HG03432 (cell line): ENCODE measurements at regions not wholly inside any gene's neighbourhood (a gene's known extent, or its start where the extent isn't known, plus 50 kb on each side); places are given as distances from the start of the nearest gene placed in this dataset.

Experiments used
- ATAC-seq: cut with Tn5 transposase; IDR thresholded peaks from one replicate; pipeline ENCODE4 v1.9.1; 2021; ENCODE audit warnings: mild to moderate bottlenecking, moderate library complexity; ENCODE audit not compliant: unreplicated experiment

DNA sequence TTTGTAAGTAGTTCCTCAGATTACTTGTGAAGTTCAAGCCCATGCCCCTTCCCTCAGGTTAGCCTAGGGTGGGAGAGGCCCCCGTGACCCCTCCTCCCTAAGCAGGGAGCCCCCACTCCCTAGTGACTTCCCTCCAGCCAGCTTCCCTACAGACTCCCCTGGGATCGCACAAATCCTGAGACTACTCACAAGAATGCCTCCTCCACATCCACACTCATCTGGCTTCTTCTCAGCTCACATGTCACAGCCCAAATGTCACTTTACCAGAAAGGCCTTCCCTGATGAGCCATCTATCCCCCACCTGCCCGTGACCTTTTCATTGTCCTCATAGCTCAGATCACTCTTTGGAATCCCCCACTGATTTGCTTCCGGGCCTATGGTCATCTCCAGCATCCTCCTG lies 96.7 kb upstream of the ARAP3 start:
- no peak for ATAC-seq

GRCh38 chr5:141778206-141778605 lies 96.2 kb upstream of the ARAP3 start:
- ATAC-seq: no peak

- ATAC-seq: no peak
Observed at GRCh38 chr5:141777711-141778110, 95.7 kb upstream of the ARAP3 start.

DNA sequence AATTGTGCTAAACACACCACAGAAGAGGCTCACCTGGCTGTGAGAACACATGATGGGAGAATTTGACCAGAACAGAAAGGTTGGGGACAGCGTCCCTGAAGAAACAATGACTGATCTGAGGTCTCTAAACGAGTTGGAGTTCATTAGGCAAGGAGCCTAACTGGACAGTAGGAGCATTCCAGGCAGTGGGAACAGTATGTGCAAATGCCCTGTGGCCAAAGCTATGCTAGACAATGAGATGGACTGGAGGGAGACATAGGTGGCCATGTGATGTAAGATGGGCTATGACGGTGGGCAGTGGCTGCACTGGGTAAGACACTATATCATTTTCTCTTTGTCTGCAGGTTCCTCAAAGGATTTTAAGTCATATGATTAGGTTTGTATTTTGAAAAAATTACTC lies 95.1 kb upstream of the ARAP3 start:
- no peak for ATAC-seq

GRCh38 chr5:141773779-141774562 lies 91.9 kb upstream of the ARAP3 start:
- no peak for ATAC-seq

DNA sequence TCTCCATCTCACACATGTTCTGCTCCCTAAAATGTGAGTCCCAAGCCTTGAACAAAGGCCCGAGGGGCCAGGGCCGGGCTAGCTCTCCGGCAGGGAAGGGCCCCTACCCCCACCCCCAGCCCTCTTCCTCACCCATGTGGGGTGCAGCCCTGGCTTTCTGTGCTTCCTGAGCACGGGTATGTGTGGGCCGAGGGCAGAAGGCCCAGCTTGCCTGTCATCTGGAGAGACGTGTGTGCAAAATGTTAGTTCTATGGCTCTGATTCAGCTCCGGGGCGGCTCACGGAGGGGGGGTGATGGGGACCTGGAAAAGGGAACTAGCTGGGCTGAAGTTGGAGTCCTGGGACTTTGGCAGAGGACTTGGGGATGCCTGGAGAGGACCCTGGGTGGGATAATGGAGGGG lies 90.3 kb upstream of the ARAP3 start:
- no peak for ATAC-seq

DNA sequence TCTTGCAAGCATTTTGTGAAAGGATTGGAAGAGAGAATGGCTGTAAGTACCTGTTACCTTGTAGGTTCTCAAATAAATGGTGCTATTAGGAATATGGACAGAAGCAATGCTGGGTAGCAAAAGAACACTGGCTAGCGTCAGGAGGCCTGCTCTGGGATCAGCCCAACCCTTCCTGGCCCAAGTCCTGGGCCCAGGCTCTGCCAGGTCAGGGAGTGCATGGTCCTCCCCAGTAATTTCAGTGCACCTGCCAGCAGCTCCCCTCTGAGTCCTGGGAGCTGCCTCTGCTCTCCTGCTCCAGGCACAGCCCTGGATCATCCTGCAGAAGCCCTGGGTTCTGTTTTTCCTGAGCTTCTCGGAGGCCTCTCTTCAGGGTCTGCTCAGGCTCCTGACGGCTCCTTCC lies 89.5 kb upstream of the ARAP3 start:
- ATAC-seq: no peak

DNA sequence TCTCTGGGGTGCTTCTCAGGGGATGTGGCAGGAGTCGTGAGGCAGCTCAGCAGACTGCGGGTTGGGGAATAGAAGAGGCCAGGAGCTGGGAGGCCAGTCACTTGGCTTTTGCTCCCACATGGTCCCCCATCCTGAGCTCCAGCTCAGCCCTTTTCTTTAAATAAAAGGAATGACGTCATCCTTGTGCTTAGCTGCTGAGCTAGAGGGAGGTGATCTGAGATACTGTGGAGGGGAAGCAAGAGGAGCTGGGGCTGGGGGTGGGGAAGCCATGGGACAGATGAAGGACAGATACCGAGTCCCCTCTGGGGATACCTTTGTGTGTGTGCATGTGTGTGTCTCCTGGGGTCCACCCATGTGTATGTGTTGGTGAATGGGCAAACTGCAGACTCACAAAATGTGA lies 89.0 kb upstream of the ARAP3 start:
- ATAC-seq: no peak

GRCh38 chr5:141769671-141770070 lies 87.6 kb upstream of the ARAP3 start:
- ATAC-seq: no peak

GRCh38 chr5:141767671-141768070 lies 85.6 kb upstream of the ARAP3 start:
- ATAC-seq: no peak

GRCh38 chr5:141765896-141766551 lies 84.0 kb upstream of the ARAP3 start:
- no peak for ATAC-seq

DNA sequence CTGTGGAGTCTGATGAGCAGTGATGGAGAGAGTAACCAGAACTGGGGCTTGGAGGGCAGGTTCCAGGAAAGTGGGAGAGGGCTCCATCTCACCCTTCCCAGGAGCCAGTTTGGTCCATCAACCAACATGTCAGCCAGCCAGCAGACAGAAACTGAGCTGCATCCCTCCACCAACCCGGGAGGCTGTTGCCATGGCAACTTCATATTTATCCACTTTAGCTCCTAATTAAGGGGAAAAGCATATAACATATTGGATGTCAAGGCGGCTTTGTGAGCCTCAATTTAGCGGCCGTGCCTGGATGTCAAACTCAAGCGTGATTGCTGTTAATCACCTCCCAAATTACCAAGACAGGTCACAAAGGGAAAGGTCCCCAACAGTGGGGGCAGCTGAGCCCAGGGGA lies 81.5 kb upstream of the ARAP3 start:
- no peak for ATAC-seq

- peak; percentile 69 for ATAC-seq
Observed at GRCh38 chr5:141762790-141763368, 80.8 kb upstream of the ARAP3 start.

DNA sequence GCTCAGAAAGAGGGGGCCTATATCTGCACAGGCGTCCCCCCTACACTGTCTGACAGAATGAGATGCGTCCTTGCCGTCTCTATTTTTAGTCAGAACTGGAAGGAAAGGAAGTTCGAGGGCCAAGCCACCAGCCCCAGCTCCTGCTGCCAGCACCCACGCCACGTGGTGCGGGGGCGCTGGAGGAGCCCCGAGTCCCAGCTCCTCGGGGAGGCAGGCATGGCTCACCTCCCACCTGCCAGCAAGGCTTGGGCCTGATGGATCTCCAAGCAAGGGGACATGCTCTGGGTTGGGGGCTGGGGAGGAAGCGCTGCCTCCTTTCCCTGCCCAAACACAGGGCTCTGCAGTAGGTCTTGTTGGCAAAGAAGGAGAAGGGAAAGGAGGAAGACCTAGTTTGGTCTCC lies 80.3 kb upstream of the ARAP3 start:
- ATAC-seq: no peak

DNA sequence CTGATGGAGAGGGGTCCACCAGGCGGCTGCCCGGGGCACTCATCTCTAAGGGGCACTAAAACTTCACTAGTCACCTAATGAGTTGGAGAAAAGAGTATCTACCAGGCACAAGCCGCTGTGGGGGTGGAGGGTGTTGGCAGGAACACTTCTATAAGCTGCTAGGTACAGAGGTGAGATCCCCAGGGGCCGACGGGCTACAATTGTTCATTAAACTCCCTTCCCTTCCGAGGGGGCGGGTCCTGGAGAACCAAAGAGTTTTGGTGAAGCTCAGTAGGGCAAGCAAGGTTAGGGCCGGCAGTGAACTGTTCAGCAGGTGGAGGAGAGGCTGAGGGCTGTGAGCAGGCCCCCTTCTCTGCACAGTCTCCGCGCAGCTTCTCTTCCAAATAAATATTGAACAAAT lies 78.7 kb upstream of the ARAP3 start:
- no peak for ATAC-seq

DNA sequence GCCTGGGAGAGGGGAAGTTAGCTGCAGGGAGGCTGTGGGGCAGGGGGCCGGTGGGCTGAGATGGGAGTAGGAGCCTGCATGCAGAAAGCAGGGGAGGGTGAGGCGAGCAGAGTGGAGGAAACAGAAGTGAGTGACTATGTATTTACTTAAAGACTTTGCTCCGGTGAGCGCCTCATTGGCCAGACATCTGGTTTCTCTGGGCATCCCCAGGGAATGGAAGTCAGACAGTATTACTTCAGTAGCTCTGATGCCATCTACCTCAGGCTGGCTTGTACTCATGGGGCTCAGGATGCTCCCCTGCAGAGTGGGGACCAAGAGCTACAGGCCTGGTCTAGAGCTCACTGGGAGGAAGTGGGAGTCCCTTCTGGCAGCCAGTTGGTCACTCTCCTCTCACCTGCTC lies 78.2 kb upstream of the ARAP3 start:
- no peak for ATAC-seq

- ATAC-seq: no peak
Observed at GRCh38 chr5:141758310-141758998, 76.4 kb upstream of the ARAP3 start.

DNA sequence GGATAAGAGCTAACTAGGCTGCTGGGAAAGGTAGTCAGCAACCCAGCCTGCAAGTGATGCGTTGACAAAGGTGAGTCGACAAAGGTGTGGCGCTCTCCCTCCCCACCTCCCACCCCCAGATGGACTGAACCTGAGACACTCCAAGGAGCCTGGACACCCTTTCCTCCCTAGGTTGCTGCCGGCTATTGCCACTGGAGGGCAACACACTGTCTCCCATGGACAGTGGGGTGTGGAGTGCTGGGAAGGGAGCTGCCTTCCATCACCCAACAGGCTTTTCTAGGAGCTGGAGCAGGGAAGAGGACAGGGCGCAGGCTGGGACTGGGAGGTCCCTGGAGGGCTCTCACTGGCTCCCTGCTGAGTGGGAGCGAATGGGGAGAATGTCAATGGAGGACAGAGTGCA lies 75.4 kb upstream of the ARAP3 start:
- ATAC-seq: no peak

DNA sequence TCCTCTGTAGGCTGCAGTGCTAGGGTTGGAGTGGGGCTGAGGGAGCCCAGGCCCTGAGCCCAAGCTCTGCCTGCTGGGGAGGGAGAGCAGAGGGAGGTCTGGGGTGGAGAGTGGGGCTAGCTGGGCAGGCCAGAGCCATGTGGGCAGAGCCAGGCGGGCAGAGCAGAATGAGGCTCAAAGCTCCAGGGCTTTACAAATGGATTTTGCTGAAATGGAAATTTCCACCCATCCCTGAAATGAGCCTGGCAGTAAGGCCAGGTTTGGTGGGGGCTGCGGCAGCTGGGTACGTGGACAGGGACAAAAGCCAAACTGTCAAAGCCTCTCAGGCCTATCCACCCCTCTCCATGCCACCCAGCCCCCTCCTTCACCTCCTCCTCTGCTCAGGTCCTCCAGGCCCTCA lies 74.2 kb upstream of the ARAP3 start:
- ATAC-seq: no peak

GRCh38 chr5:141753971-141754713 lies 72.1 kb upstream of the ARAP3 start:
- no peak for ATAC-seq
